ENCODE measurements at regions not wholly inside any gene's neighbourhood (a gene's known extent, or its start where the extent isn't known, plus 50 kb on each side); places are given as distances from the start of the nearest gene placed in this dataset.

DNA sequence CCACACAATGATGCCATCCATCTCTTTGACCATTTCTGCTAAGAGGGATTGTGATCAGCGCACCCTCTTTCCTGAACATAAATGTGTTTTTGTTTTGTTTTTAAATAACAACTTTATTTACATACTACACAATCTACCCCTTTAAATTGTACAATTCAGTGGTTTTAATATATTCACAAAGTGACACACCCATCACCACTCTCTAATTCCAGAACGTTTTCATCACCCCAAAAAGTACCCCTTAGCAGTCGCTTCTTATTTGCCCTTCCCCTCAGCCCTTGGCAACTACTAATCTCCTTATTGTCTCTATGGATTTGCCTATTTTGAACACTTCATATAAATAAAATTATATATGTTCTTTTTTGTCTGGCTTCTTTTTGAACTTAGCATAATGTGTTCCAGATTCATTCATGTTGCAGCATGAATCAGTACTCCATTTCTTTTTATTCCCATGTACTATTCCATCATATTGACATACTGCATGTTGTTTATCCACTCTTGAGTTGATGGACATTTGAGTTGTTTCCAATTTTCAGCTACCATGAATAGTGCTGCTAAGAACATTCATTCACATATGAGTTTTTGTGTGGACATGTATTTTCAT is 150.9 kb upstream of the NABP1 start:
- DNase-seq (ENCODE audit: low read depth, low spot score) = no peak
- CTCF ChIA-PET = no interaction called here

DNA sequence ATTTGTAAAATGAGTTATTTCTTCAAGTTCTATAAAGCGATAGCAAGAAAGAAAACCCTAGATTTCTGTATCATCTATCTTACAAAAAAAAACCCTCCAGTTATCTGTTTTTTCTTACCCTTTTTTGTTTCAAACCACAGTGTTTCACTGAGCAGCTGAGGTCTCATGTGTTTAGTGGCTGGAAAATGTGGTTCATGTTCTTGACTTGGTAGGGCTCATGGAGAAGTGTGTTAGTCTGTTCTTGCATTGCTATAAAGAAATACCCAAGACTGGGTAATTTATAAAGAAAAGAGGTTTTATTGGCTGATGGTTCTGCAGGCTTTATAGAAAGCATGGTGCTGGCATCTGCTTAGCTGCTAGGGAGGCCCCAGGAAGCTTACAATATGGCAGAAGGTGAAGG is 147.3 kb upstream of the NABP1 start:
- Histone ChIP-seq H3K36me3 (ENCODE audit: control insufficient read depth, insufficient read depth, low read length) (no peaks in the 10 kb centered on the region), H3K27me3 (ENCODE audit: control insufficient read depth, insufficient read depth, low read length) (no peaks in the 10 kb centered on the region; the same call in 1 of the 2 replicates), H3K4me1 (ENCODE audit: control insufficient read depth, insufficient read depth, low read length) (no peaks in the 10 kb centered on the region), H3K9me3 (ENCODE audit: control insufficient read depth, insufficient read depth, low read depth, low read length) (no peaks in the 10 kb centered on the region), H3K4me3 (ENCODE audit: low read depth in 2 of 2, low read length in 2 of 2) (no peak overlapping the region), H3K27ac (ENCODE audit: low read length) (no peak overlapping the region)
- BruUV-seq (replicated peaks) = no TSS peak
- in situ Hi-C loops (cut with HindIII; ENCODE audit: low pct_unique_long_range_greater_than_20kb, low sequenced_read_pairs) = no loop called here
- ChIA-PET CTCF (no interaction called here), POLR2A (no interaction called here)
- DNase-seq (ENCODE audit: low read depth, low spot score) = no peak
- intact Hi-C loops (cut with micrococcal nuclease; ENCODE audit: unreplicated experiment) = no loop called here
- ATAC-seq = no peak
- TF ChIP-seq SIN3A (IDR thresholded peaks at IDR 0.05; ENCODE audit: borderline replicate concordance, insufficient read depth, low read depth, low read length) = no peak
- TF ChIP-seq, protein P1, sequence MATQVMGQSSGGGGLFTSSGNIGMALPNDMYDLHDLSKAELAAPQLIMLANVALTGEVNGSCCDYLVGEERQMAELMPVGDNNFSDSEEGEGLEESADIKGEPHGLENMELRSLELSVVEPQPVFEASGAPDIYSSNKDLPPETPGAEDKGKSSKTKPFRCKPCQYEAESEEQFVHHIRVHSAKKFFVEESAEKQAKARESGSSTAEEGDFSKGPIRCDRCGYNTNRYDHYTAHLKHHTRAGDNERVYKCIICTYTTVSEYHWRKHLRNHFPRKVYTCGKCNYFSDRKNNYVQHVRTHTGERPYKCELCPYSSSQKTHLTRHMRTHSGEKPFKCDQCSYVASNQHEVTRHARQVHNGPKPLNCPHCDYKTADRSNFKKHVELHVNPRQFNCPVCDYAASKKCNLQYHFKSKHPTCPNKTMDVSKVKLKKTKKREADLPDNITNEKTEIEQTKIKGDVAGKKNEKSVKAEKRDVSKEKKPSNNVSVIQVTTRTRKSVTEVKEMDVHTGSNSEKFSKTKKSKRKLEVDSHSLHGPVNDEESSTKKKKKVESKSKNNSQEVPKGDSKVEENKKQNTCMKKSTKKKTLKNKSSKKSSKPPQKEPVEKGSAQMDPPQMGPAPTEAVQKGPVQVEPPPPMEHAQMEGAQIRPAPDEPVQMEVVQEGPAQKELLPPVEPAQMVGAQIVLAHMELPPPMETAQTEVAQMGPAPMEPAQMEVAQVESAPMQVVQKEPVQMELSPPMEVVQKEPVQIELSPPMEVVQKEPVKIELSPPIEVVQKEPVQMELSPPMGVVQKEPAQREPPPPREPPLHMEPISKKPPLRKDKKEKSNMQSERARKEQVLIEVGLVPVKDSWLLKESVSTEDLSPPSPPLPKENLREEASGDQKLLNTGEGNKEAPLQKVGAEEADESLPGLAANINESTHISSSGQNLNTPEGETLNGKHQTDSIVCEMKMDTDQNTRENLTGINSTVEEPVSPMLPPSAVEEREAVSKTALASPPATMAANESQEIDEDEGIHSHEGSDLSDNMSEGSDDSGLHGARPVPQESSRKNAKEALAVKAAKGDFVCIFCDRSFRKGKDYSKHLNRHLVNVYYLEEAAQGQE (IDR thresholded peaks at IDR 0.05; ENCODE audit: insufficient read depth in 1 of 2, low read depth in 2 of 2, low read length in 1 of 2) = no peak
- no peak for TF ChIP-seq TCF7L2 (IDR thresholded peaks at IDR 0.05; ENCODE audit: low read depth, low read length)
- no peak for TF ChIP-seq POLR2AphosphoS5 (IDR thresholded peaks at IDR 0.05; ENCODE audit: low read depth, low read length)

More for the DNA sequence above, 150.9 kb upstream of the NABP1 start:
- ATAC-seq = no peak
- intact Hi-C loops (cut with micrococcal nuclease; ENCODE audit: unreplicated experiment) = no loop called here
- TF ChIP-seq POLR2AphosphoS5 (IDR thresholded peaks at IDR 0.05; ENCODE audit: low read depth, low read length) (no peak), TCF7L2 (IDR thresholded peaks at IDR 0.05; ENCODE audit: low read depth, low read length) (no peak), SIN3A (IDR thresholded peaks at IDR 0.05; ENCODE audit: borderline replicate concordance, insufficient read depth, low read depth, low read length) (no peak)
- TF ChIP-seq, protein P2, sequence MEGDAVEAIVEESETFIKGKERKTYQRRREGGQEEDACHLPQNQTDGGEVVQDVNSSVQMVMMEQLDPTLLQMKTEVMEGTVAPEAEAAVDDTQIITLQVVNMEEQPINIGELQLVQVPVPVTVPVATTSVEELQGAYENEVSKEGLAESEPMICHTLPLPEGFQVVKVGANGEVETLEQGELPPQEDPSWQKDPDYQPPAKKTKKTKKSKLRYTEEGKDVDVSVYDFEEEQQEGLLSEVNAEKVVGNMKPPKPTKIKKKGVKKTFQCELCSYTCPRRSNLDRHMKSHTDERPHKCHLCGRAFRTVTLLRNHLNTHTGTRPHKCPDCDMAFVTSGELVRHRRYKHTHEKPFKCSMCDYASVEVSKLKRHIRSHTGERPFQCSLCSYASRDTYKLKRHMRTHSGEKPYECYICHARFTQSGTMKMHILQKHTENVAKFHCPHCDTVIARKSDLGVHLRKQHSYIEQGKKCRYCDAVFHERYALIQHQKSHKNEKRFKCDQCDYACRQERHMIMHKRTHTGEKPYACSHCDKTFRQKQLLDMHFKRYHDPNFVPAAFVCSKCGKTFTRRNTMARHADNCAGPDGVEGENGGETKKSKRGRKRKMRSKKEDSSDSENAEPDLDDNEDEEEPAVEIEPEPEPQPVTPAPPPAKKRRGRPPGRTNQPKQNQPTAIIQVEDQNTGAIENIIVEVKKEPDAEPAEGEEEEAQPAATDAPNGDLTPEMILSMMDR (IDR thresholded peaks at IDR 0.05) = no peak
- TF ChIP-seq, protein P1 (IDR thresholded peaks at IDR 0.05; ENCODE audit: insufficient read depth in 1 of 2, low read depth in 2 of 2, low read length in 1 of 2) = no peak
- Histone ChIP-seq H3K27ac (ENCODE audit: low read length) (no peak overlapping the region), H3K9me3 (ENCODE audit: control insufficient read depth, insufficient read depth, low read depth, low read length) (no peaks in the 10 kb centered on the region), H3K4me3 (ENCODE audit: low read depth in 2 of 2, low read length in 2 of 2) (no peak overlapping the region), H3K27me3 (ENCODE audit: control insufficient read depth, insufficient read depth, low read length) (no peaks in the 10 kb centered on the region), H3K4me1 (ENCODE audit: control insufficient read depth, insufficient read depth, low read length) (no peaks in the 10 kb centered on the region), H3K36me3 (ENCODE audit: control insufficient read depth, insufficient read depth, low read length) (no peaks in the 10 kb centered on the region)
- in situ Hi-C loops (cut with HindIII; ENCODE audit: low pct_unique_long_range_greater_than_20kb, low sequenced_read_pairs) = no loop called here
- BruUV-seq (replicated peaks) = no TSS peak
- POLR2A ChIA-PET = no interaction called here

All from Panc1 (cell line).